ENCODE measurements at regions not wholly inside any gene's neighbourhood (a gene's known extent, or its start where the extent isn't known, plus 50 kb on each side); places are given as distances from the start of the nearest gene placed in this dataset.
"Not testable (repeated sequence)": the region's sequence is repeated elsewhere in the genome, so short reads cannot be mapped to it uniquely, and the experiment has no call there.

GRCh38 chr22:23484651-23485050 is 95.4 kb downstream of the IGLL1 start:
- no peak overlapping the region for H3K27ac ChIP-seq (ENCODE audit: insufficient read depth, low read length, poor library complexity, severe bottlenecking)
- peaks cover 5% of the 10 kb centered on the region for H3K27me3 ChIP-seq (ENCODE audit: control insufficient read depth, insufficient read depth, low read length)
- H3K9me3 Mint-ChIP-seq = no peaks in the 10 kb centered on the region
- no peak overlapping the region for H3K4me3 Mint-ChIP-seq
- ATAC-seq (ENCODE audit: low read depth in 2 of 2) = no peak
- H3K9me3 ChIP-seq (ENCODE audit: control insufficient read depth in 2 of 2, low read length in 2 of 2) = no peaks in the 10 kb centered on the region
- peak overlapping the region in 1 of 3 donors; percentile 32 for H3K27ac Mint-ChIP-seq
- no peaks in the 10 kb centered on the region for H3K4me1 ChIP-seq (ENCODE audit: control insufficient read depth, insufficient read depth, low read length, poor library complexity, severe bottlenecking)
- no peak overlapping the region for H3K4me3 ChIP-seq (ENCODE audit: low read depth, low read length)
- H3K36me3 ChIP-seq (ENCODE audit: control insufficient read depth, insufficient read depth, low read length) = no peaks in the 10 kb centered on the region
- H3K36me3 Mint-ChIP-seq = no peaks in the 10 kb centered on the region
- DNase-seq = no peak
- H3K27me3 Mint-ChIP-seq = peaks cover 32% of the 10 kb centered on the region
- H3K4me1 Mint-ChIP-seq = peaks cover 0 to 4% (median 1%) of the 10 kb centered on the region in 4 donors

GRCh38 chr22:23481369-23481768 is 98.7 kb downstream of the IGLL1 start:
- H3K9me3 ChIP-seq (ENCODE audit: control insufficient read depth in 2 of 2, low read length in 2 of 2) = no peaks in the 10 kb centered on the region
- H3K4me1 ChIP-seq (ENCODE audit: control insufficient read depth, insufficient read depth, low read length, poor library complexity, severe bottlenecking) = no peaks in the 10 kb centered on the region
- H3K36me3 Mint-ChIP-seq = no peaks in the 10 kb centered on the region
- no peak overlapping the region for H3K27ac ChIP-seq (ENCODE audit: insufficient read depth, low read length, poor library complexity, severe bottlenecking)
- H3K4me3 ChIP-seq (ENCODE audit: low read depth, low read length) = no peak overlapping the region
- H3K27me3 Mint-ChIP-seq = peaks cover 36% of the 10 kb centered on the region
- peaks cover 0 to 4% (median 2%) of the 10 kb centered on the region in 4 donors for H3K4me1 Mint-ChIP-seq
- H3K36me3 ChIP-seq (ENCODE audit: control insufficient read depth, insufficient read depth, low read length) = no peaks in the 10 kb centered on the region
- no peaks in the 10 kb centered on the region for H3K9me3 Mint-ChIP-seq
- peaks cover 2% of the 10 kb centered on the region for H3K27me3 ChIP-seq (ENCODE audit: control insufficient read depth, insufficient read depth, low read length)
- no peak overlapping the region for H3K4me3 Mint-ChIP-seq
- H3K27ac Mint-ChIP-seq = no peak overlapping the region
- no peak for ATAC-seq (ENCODE audit: low read depth in 2 of 2)
- DNase-seq = no peak

GRCh38 chr22:23478175-23478574 is 101.9 kb downstream of the IGLL1 start:
- H3K9me3 ChIP-seq (ENCODE audit: control insufficient read depth in 2 of 2, low read length in 2 of 2) = no peaks in the 10 kb centered on the region
- H3K27ac Mint-ChIP-seq = no peak overlapping the region
- H3K27ac ChIP-seq (ENCODE audit: insufficient read depth, low read length, poor library complexity, severe bottlenecking) = no peak overlapping the region
- peaks cover 2% of the 10 kb centered on the region for H3K27me3 ChIP-seq (ENCODE audit: control insufficient read depth, insufficient read depth, low read length)
- H3K9me3 Mint-ChIP-seq = no peaks in the 10 kb centered on the region
- ATAC-seq (ENCODE audit: low read depth in 2 of 2) (no peak), DNase-seq (no peak)
- no peaks in the 10 kb centered on the region for H3K36me3 ChIP-seq (ENCODE audit: control insufficient read depth, insufficient read depth, low read length)
- H3K4me3 Mint-ChIP-seq = no peak overlapping the region
- H3K27me3 Mint-ChIP-seq = peaks cover 39% of the 10 kb centered on the region
- H3K36me3 Mint-ChIP-seq = no peaks in the 10 kb centered on the region
- H3K4me1 ChIP-seq (ENCODE audit: control insufficient read depth, insufficient read depth, low read length, poor library complexity, severe bottlenecking) = no peaks in the 10 kb centered on the region
- H3K4me3 ChIP-seq (ENCODE audit: low read depth, low read length) = no peak overlapping the region
- H3K4me1 Mint-ChIP-seq = peaks cover 0 to 4% (median 2%) of the 10 kb centered on the region in 4 donors

- not testable (repeated sequence) for H3K36me3 Mint-ChIP-seq; ATAC-seq (ENCODE audit: low read depth in 2 of 2); H3K9me3 ChIP-seq (ENCODE audit: control insufficient read depth in 2 of 2, low read length in 2 of 2); H3K4me3 Mint-ChIP-seq; H3K36me3 ChIP-seq (ENCODE audit: control insufficient read depth, insufficient read depth, low read length); H3K27ac ChIP-seq (ENCODE audit: insufficient read depth, low read length, poor library complexity, severe bottlenecking); H3K4me1 Mint-ChIP-seq; H3K9me3 Mint-ChIP-seq; H3K27me3 ChIP-seq (ENCODE audit: control insufficient read depth, insufficient read depth, low read length); H3K27ac Mint-ChIP-seq; H3K4me1 ChIP-seq (ENCODE audit: control insufficient read depth, insufficient read depth, low read length, poor library complexity, severe bottlenecking); DNase-seq; H3K4me3 ChIP-seq (ENCODE audit: low read depth, low read length)
- H3K27me3 Mint-ChIP-seq = peaks cover 24% of the 10 kb centered on the region
Observed at GRCh38 chr22:23474531-23474930, 105.6 kb downstream of the IGLL1 start.

GRCh38 chr22:23473901-23474300 is 106.2 kb downstream of the IGLL1 start:
- Mint-ChIP-seq H3K36me3 (no peaks in the 10 kb centered on the region), H3K9me3 (peaks cover 0 to 1% (median 0%) of the 10 kb centered on the region in 7 donors), H3K4me3 (no peak overlapping the region), H3K4me1 (peaks cover 0 to 4% (median 2%) of the 10 kb centered on the region in 4 donors), H3K27me3 (peaks cover 20% of the 10 kb centered on the region), H3K27ac (no peak overlapping the region)
- H3K27me3 ChIP-seq (ENCODE audit: control insufficient read depth, insufficient read depth, low read length) = no peaks in the 10 kb centered on the region
- no peak for DNase-seq
- ATAC-seq (ENCODE audit: low read depth in 2 of 2) = no peak
- H3K4me1 ChIP-seq (ENCODE audit: control insufficient read depth, insufficient read depth, low read length, poor library complexity, severe bottlenecking) = no peaks in the 10 kb centered on the region
- H3K27ac ChIP-seq (ENCODE audit: insufficient read depth, low read length, poor library complexity, severe bottlenecking) = no peak overlapping the region
- H3K9me3 ChIP-seq (ENCODE audit: control insufficient read depth in 2 of 2, low read length in 2 of 2) = no peaks in the 10 kb centered on the region
- no peak overlapping the region for H3K4me3 ChIP-seq (ENCODE audit: low read depth, low read length)
- no peaks in the 10 kb centered on the region for H3K36me3 ChIP-seq (ENCODE audit: control insufficient read depth, insufficient read depth, low read length)

GRCh38 chr22:23472376-23472775 is 107.7 kb downstream of the IGLL1 start:
- not testable (repeated sequence) for DNase-seq; H3K27ac ChIP-seq (ENCODE audit: insufficient read depth, low read length, poor library complexity, severe bottlenecking); H3K36me3 ChIP-seq (ENCODE audit: control insufficient read depth, insufficient read depth, low read length); H3K9me3 ChIP-seq (ENCODE audit: control insufficient read depth in 2 of 2, low read length in 2 of 2); H3K4me1 ChIP-seq (ENCODE audit: control insufficient read depth, insufficient read depth, low read length, poor library complexity, severe bottlenecking); H3K4me3 ChIP-seq (ENCODE audit: low read depth, low read length); ATAC-seq (ENCODE audit: low read depth in 2 of 2); H3K27me3 ChIP-seq (ENCODE audit: control insufficient read depth, insufficient read depth, low read length); H3K36me3 Mint-ChIP-seq; H3K4me1 Mint-ChIP-seq; H3K9me3 Mint-ChIP-seq; H3K4me3 Mint-ChIP-seq; H3K27ac Mint-ChIP-seq
- peaks cover 19% of the 10 kb centered on the region for H3K27me3 Mint-ChIP-seq

GRCh38 chr22:23471698-23472097 is 108.4 kb downstream of the IGLL1 start:
- H3K9me3 Mint-ChIP-seq = peaks cover 0 to 1% (median 0%) of the 10 kb centered on the region in 7 donors
- no peak overlapping the region for H3K27ac Mint-ChIP-seq
- ATAC-seq (ENCODE audit: low read depth in 2 of 2) (no peak), DNase-seq (no peak)
- Histone ChIP-seq H3K4me1 (ENCODE audit: control insufficient read depth, insufficient read depth, low read length, poor library complexity, severe bottlenecking) (no peaks in the 10 kb centered on the region), H3K27ac (ENCODE audit: insufficient read depth, low read length, poor library complexity, severe bottlenecking) (no peak overlapping the region), H3K4me3 (ENCODE audit: low read depth, low read length) (no peak overlapping the region), H3K36me3 (ENCODE audit: control insufficient read depth, insufficient read depth, low read length) (no peaks in the 10 kb centered on the region), H3K27me3 (ENCODE audit: control insufficient read depth, insufficient read depth, low read length) (no peaks in the 10 kb centered on the region), H3K9me3 (ENCODE audit: control insufficient read depth in 2 of 2, low read length in 2 of 2) (no peaks in the 10 kb centered on the region)
- H3K27me3 Mint-ChIP-seq = peaks cover 15% of the 10 kb centered on the region
- H3K4me3 Mint-ChIP-seq = no peak overlapping the region
- no peaks in the 10 kb centered on the region for H3K36me3 Mint-ChIP-seq
- no peaks in the 10 kb centered on the region for H3K4me1 Mint-ChIP-seq

GRCh38 chr22:23470811-23471389 is 109.2 kb downstream of the IGLL1 start:
- Mint-ChIP-seq H3K4me1 (no peaks in the 10 kb centered on the region), H3K27me3 (peaks cover 12% of the 10 kb centered on the region), H3K27ac (no peak overlapping the region), H3K36me3 (no peaks in the 10 kb centered on the region), H3K4me3 (no peak overlapping the region), H3K9me3 (peaks cover 0 to 1% (median 0%) of the 10 kb centered on the region in 7 donors)
- H3K9me3 ChIP-seq (ENCODE audit: control insufficient read depth in 2 of 2, low read length in 2 of 2) = no peaks in the 10 kb centered on the region
- H3K36me3 ChIP-seq (ENCODE audit: control insufficient read depth, insufficient read depth, low read length) = no peaks in the 10 kb centered on the region
- no peaks in the 10 kb centered on the region for H3K27me3 ChIP-seq (ENCODE audit: control insufficient read depth, insufficient read depth, low read length)
- DNase-seq = no peak
- H3K4me1 ChIP-seq (ENCODE audit: control insufficient read depth, insufficient read depth, low read length, poor library complexity, severe bottlenecking) = no peaks in the 10 kb centered on the region
- H3K27ac ChIP-seq (ENCODE audit: insufficient read depth, low read length, poor library complexity, severe bottlenecking) = no peak overlapping the region
- no peak overlapping the region for H3K4me3 ChIP-seq (ENCODE audit: low read depth, low read length)
- ATAC-seq (ENCODE audit: low read depth in 2 of 2) = no peak

All from CD4-positive, CD25-positive, alpha-beta regulatory T cell (primary cell).